ENCODE measurements at regions not wholly inside any gene's neighbourhood (a gene's known extent, or its start where the extent isn't known, plus 50 kb on each side); places are given as distances from the start of the nearest gene placed in this dataset.

GRCh38 chr17:70420861-70421445, 251.6 kb downstream of the KCNJ2 start:
- no peak overlapping the region for H3K27ac ChIP-seq (ENCODE audit: low read length)
- no peak for TF ChIP-seq CTCF (IDR thresholded peaks at IDR 0.05)
- no peak for TF ChIP-seq SIN3A (IDR thresholded peaks at IDR 0.05; ENCODE audit: borderline replicate concordance, insufficient read depth, low read depth, low read length)
- TF ChIP-seq POLR2AphosphoS5 (IDR thresholded peaks at IDR 0.05; ENCODE audit: low read depth, low read length): no peak
- TF ChIP-seq TCF7L2 (IDR thresholded peaks at IDR 0.05; ENCODE audit: low read depth, low read length): no peak
- TF ChIP-seq REST (IDR thresholded peaks at IDR 0.05; ENCODE audit: insufficient read depth in 1 of 2, low read depth in 2 of 2, low read length in 1 of 2): no peak
- no peaks in the 10 kb centered on the region for H3K9me3 ChIP-seq (ENCODE audit: control insufficient read depth, insufficient read depth, low read depth, low read length)
- intact Hi-C loops (cut with micrococcal nuclease; ENCODE audit: unreplicated experiment) (no loop called here), in situ Hi-C loops (cut with HindIII; ENCODE audit: low pct_unique_long_range_greater_than_20kb, low sequenced_read_pairs) (no loop called here)
- H3K27me3 ChIP-seq (ENCODE audit: control insufficient read depth, insufficient read depth, low read length): no peaks in the 10 kb centered on the region
- H3K4me3 ChIP-seq (ENCODE audit: low read depth in 2 of 2, low read length in 2 of 2): no peak overlapping the region
- ATAC-seq (no peak), DNase-seq (ENCODE audit: low read depth, low spot score) (no peak)
- no peaks in the 10 kb centered on the region for H3K36me3 ChIP-seq (ENCODE audit: control insufficient read depth, insufficient read depth, low read length)
- no peaks in the 10 kb centered on the region for H3K4me1 ChIP-seq (ENCODE audit: control insufficient read depth, insufficient read depth, low read length)
- CTCF ChIA-PET: no interaction called here
- no TSS peak for BruUV-seq (replicated peaks)
- POLR2A ChIA-PET: no interaction called here

- H3K4me1 ChIP-seq (ENCODE audit: control insufficient read depth, insufficient read depth, low read length): no peaks in the 10 kb centered on the region
- DNase-seq (ENCODE audit: low read depth, low spot score): no peak
Measured at GRCh38 chr17:70422862-70423261, 253.5 kb downstream of the KCNJ2 start.

More at GRCh38 chr17:70422862-70423261, 253.5 kb downstream of the KCNJ2 start:
- H3K27me3 ChIP-seq (ENCODE audit: control insufficient read depth, insufficient read depth, low read length): no peaks in the 10 kb centered on the region
- no peak for ATAC-seq
- no peak overlapping the region for H3K27ac ChIP-seq (ENCODE audit: low read length)
- no peaks in the 10 kb centered on the region for H3K9me3 ChIP-seq (ENCODE audit: control insufficient read depth, insufficient read depth, low read depth, low read length)
- ChIA-PET POLR2A (no interaction called here), CTCF (no interaction called here)
- no TSS peak for BruUV-seq (replicated peaks)
- intact Hi-C loops (cut with micrococcal nuclease; ENCODE audit: unreplicated experiment): no loop called here
- in situ Hi-C loops (cut with HindIII; ENCODE audit: low pct_unique_long_range_greater_than_20kb, low sequenced_read_pairs): no loop called here
- TF ChIP-seq POLR2AphosphoS5 (IDR thresholded peaks at IDR 0.05; ENCODE audit: low read depth, low read length) (no peak), CTCF (IDR thresholded peaks at IDR 0.05) (no peak), SIN3A (IDR thresholded peaks at IDR 0.05; ENCODE audit: borderline replicate concordance, insufficient read depth, low read depth, low read length) (no peak), TCF7L2 (IDR thresholded peaks at IDR 0.05; ENCODE audit: low read depth, low read length) (no peak), REST (IDR thresholded peaks at IDR 0.05; ENCODE audit: insufficient read depth in 1 of 2, low read depth in 2 of 2, low read length in 1 of 2) (no peak)
- H3K4me3 ChIP-seq (ENCODE audit: low read depth in 2 of 2, low read length in 2 of 2): no peak overlapping the region
- no peaks in the 10 kb centered on the region for H3K36me3 ChIP-seq (ENCODE audit: control insufficient read depth, insufficient read depth, low read length)

Data from Panc1 (cell line).